HFFc6 (cell line): ENCODE measurements at regions not wholly inside any gene's neighbourhood (a gene's known extent, or its start where the extent isn't known, plus 50 kb on each side); places are given as distances from the start of the nearest gene placed in this dataset.

Experiments used
- DNase-seq: peaks from one replicate; pipeline ENCODE4 v3.0.0-alpha.2; 2018
- H3K27ac Mint-ChIP-seq: 2 replicates; pipeline ENCODE4 v1.8.0; 2020; ENCODE audit warnings: mild to moderate bottlenecking, mixed read lengths
- H3K27me3 Mint-ChIP-seq: 2 replicates; pipeline ENCODE4 v1.8.0; 2021; ENCODE audit warnings: mild to moderate bottlenecking, moderate library complexity, mixed read lengths; ENCODE audit not compliant: insufficient read depth
- H3K36me3 Mint-ChIP-seq: 2 replicates; pipeline ENCODE4 v1.8.0; 2021; ENCODE audit warnings: low read depth, mixed read lengths
- H3K4me1 Mint-ChIP-seq: 2 replicates; pipeline ENCODE4 v1.8.0; 2020; ENCODE audit warnings: low read depth, mixed read lengths
- H3K4me3 Mint-ChIP-seq: 2 replicates; pipeline ENCODE4 v1.8.0; 2020; ENCODE audit warnings: mild to moderate bottlenecking, moderate library complexity, mixed read lengths
- H3K9me3 Mint-ChIP-seq: 2 replicates; pipeline ENCODE4 v1.8.0; 2020; ENCODE audit warnings: mild to moderate bottlenecking, mixed read lengths
- TF ChIP-seq, protein P1 (sequence below): fragments of 200-600 bp; sonication (generic); IDR thresholded peaks from 2 replicates; pipeline ENCODE4 v1.5.0; 2021; ENCODE audit warnings: antibody characterized with exemption, mild to moderate bottlenecking

DNA sequence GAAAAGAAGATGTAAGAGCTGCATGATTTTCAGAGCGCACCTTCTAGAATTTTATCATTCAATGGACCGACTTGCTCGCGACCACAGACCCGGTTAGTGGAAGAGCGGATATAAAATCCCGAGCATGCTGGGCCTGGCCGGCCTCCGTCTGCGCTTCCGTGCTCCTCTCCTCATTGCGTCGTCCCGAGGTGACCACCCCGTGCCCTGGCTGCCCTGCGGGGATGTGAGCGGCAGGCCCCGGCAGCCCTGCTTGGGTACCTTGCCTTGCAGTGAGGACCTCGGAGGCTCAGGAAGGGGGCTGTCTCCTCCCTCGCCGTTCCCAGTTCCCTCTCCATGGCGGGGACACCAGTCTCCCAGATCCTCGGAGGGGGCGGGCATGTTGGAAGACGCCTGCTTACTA is 330.9 kb upstream of the SHH start:
- no peak overlapping the region for H3K27ac Mint-ChIP-seq
- H3K9me3 Mint-ChIP-seq: peaks cover 71% of the 10 kb centered on the region
- TF ChIP-seq, protein P1, sequence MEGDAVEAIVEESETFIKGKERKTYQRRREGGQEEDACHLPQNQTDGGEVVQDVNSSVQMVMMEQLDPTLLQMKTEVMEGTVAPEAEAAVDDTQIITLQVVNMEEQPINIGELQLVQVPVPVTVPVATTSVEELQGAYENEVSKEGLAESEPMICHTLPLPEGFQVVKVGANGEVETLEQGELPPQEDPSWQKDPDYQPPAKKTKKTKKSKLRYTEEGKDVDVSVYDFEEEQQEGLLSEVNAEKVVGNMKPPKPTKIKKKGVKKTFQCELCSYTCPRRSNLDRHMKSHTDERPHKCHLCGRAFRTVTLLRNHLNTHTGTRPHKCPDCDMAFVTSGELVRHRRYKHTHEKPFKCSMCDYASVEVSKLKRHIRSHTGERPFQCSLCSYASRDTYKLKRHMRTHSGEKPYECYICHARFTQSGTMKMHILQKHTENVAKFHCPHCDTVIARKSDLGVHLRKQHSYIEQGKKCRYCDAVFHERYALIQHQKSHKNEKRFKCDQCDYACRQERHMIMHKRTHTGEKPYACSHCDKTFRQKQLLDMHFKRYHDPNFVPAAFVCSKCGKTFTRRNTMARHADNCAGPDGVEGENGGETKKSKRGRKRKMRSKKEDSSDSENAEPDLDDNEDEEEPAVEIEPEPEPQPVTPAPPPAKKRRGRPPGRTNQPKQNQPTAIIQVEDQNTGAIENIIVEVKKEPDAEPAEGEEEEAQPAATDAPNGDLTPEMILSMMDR: no peak
- no peak for DNase-seq
- H3K36me3 Mint-ChIP-seq: peaks cover 4% of the 10 kb centered on the region; the same call in 1 of the 2 replicates
- peaks cover 1% of the 10 kb centered on the region for H3K27me3 Mint-ChIP-seq
- H3K4me1 Mint-ChIP-seq: no peaks in the 10 kb centered on the region
- no peak overlapping the region for H3K4me3 Mint-ChIP-seq

GRCh38 chr7:156141941-156142340 is 329.7 kb upstream of the SHH start:
- Mint-ChIP-seq H3K27ac (no peak overlapping the region), H3K36me3 (peaks cover 4% of the 10 kb centered on the region; the same call in 1 of the 2 replicates), H3K4me3 (no peak overlapping the region), H3K9me3 (peaks cover 78% of the 10 kb centered on the region), H3K27me3 (peaks cover 1% of the 10 kb centered on the region), H3K4me1 (no peaks in the 10 kb centered on the region)
- TF ChIP-seq, protein P1: no peak
- DNase-seq: no peak

GRCh38 chr7:156140896-156141295 is 328.6 kb upstream of the SHH start:
- no peak overlapping the region for H3K4me3 Mint-ChIP-seq
- H3K4me1 Mint-ChIP-seq: no peaks in the 10 kb centered on the region
- H3K9me3 Mint-ChIP-seq: peaks cover 80% of the 10 kb centered on the region
- TF ChIP-seq, protein P1: no peak
- no peak for DNase-seq
- H3K36me3 Mint-ChIP-seq: peaks cover 6% of the 10 kb centered on the region; the same call in 1 of the 2 replicates
- peaks cover 1% of the 10 kb centered on the region for H3K27me3 Mint-ChIP-seq
- H3K27ac Mint-ChIP-seq: no peak overlapping the region

- Mint-ChIP-seq H3K4me1 (no peaks in the 10 kb centered on the region), H3K36me3 (peaks cover 8% of the 10 kb centered on the region; the same call in 1 of the 2 replicates), H3K4me3 (no peak overlapping the region), H3K27ac (no peak overlapping the region), H3K27me3 (peaks cover 1% of the 10 kb centered on the region; the same call in 1 of the 2 replicates), H3K9me3 (peaks cover 85% of the 10 kb centered on the region)
- no peak for DNase-seq
- TF ChIP-seq, protein P1: no peak
Observed at GRCh38 chr7:156140447-156140846, 328.2 kb upstream of the SHH start.

GRCh38 chr7:156139633-156140032 is 327.4 kb upstream of the SHH start:
- no peak overlapping the region for H3K4me3 Mint-ChIP-seq
- TF ChIP-seq, protein P1: no peak
- H3K27ac Mint-ChIP-seq: no peak overlapping the region
- no peaks in the 10 kb centered on the region for H3K27me3 Mint-ChIP-seq
- no peak for DNase-seq
- H3K36me3 Mint-ChIP-seq: peaks cover 8% of the 10 kb centered on the region; the same call in 1 of the 2 replicates
- peaks cover 78% of the 10 kb centered on the region for H3K9me3 Mint-ChIP-seq
- H3K4me1 Mint-ChIP-seq: no peaks in the 10 kb centered on the region

- H3K27me3 Mint-ChIP-seq: no peaks in the 10 kb centered on the region
- no peak for DNase-seq
- H3K4me3 Mint-ChIP-seq: no peak overlapping the region
- no peaks in the 10 kb centered on the region for H3K4me1 Mint-ChIP-seq
- TF ChIP-seq, protein P1: no peak
- peaks cover 76% of the 10 kb centered on the region for H3K9me3 Mint-ChIP-seq
- H3K27ac Mint-ChIP-seq: no peak overlapping the region
- H3K36me3 Mint-ChIP-seq: 0 out of 2 replicates have a peak, but pooled peaks cover 8% of the 10 kb centered on the region
Observed at GRCh38 chr7:156139112-156139511, 326.8 kb upstream of the SHH start.
